Jurkat, Clone E6-1 (cell line): ENCODE measurements at regions not wholly inside any gene's neighbourhood (a gene's known extent, or its start where the extent isn't known, plus 50 kb on each side); places are given as distances from the start of the nearest gene placed in this dataset.

Experiments used
- DNase-seq: peaks from one replicate; pipeline ENCODE4 v3.0.0-alpha.2; 2011; ENCODE audit warnings: low read depth, low spot score
- H3K4me3 ChIP-seq: 2 replicates; pipeline ENCODE4 v1.5.1; 2011; ENCODE audit warnings: mild to moderate bottlenecking, low read length, control low read depth, moderate library complexity

DNA sequence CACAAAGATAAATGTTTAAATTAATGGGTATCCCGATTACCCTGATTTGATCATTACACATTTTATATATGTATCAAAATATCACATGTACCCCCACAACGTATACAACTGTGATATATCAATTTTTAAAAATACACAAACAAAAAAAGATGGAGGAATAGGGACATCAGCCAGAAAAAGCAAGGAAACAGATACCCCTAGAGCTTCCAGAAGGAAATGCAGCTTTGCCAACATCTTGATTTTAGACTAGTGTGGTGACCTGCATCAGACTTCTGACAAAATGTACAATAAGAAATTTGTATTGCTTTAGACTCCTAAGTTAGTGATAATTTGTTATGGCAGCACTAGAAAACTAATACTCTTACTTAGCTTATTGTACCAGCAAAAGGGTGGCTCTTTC lies 483.8 kb downstream of the TUSC7 start:
- H3K4me3 ChIP-seq, result no peak overlapping the region
- no peak for DNase-seq

GRCh38 chr3:117195034-117195433 lies 485.5 kb downstream of the TUSC7 start:
- no peak overlapping the region for H3K4me3 ChIP-seq
- no peak for DNase-seq

- no peak for DNase-seq
- no peak overlapping the region for H3K4me3 ChIP-seq
These were observed 491.4 kb downstream of the TUSC7 start for GRCh38 chr3:117200962-117201361.

DNA sequence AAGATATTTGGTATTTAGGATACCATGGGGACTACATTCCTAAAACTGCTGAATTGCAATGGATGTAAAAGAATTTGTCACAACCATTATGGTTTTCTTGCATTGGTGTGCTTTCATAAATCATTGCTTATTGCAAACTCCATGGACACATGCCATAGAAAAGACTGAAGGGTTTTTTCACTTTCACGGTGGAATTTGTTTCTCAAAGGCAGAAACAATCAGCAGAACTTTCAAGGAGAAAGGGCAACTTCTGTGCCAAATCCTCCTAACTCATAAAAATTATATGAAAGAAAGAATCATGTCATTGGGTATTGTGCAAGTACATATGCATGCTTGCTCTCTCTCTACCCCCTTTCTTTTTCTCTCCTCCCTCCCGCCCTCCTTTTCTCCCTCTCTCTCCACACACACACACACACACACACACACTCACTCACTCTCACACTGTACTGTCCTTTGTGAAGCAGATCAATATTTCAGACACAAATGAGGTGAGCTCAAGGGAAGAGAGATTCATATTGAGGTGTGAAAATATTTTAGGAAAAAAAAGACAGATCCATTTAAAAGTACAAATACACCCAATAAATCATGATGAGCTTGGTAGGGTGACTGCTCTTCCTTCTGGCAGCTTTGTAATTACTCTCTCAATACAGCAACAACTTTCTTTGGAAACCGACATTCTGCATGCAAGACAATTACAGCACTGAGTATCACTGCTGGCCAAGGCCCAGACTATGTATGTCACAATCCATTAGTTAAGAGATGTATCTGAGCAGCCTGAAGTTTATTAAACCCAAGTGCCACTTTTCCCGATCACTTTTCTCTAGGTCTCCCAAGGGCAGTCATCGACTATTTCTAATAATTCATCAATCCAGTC lies 492.6 kb downstream of the TUSC7 start:
- H3K4me3 ChIP-seq, result no peak overlapping the region
- no peak for DNase-seq

DNA sequence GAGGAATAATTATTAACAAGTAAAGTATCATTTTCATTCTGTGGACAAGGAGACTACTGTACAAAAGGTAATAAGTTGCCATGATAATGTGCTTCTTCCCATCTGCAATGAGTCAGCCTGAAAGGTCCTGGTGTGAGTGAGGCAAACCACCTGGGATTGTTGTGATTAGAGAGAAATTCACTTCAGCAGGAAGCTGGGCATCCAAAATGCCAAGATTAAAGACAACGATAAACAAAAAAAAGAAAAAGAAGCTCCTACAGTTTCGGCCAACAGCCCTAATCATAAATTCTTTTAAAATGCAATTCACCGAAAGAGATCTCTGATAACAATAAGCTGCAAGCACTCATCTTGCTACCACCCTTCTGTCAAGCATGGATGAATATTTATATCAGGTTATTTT lies 507.8 kb downstream of the TUSC7 start:
- no peak for DNase-seq
- H3K4me3 ChIP-seq, result no peak overlapping the region

- H3K4me3 ChIP-seq, result no peak overlapping the region
These were observed 508.3 kb downstream of the TUSC7 start for GRCh38 chr3:117217760-117218316.

GRCh38 chr3:117218641-117219048 lies 509.1 kb downstream of the TUSC7 start:
- no peak overlapping the region for H3K4me3 ChIP-seq
- no peak for DNase-seq

More at GRCh38 chr3:117217760-117218316, 508.3 kb downstream of the TUSC7 start:
- no peak for DNase-seq

- no peak for DNase-seq
- no peak overlapping the region for H3K4me3 ChIP-seq
These were observed 509.7 kb downstream of the TUSC7 start for GRCh38 chr3:117219296-117219695.

GRCh38 chr3:117226932-117227331 lies 517.4 kb downstream of the TUSC7 start:
- H3K4me3 ChIP-seq, result no peak overlapping the region
- no peak for DNase-seq

DNA sequence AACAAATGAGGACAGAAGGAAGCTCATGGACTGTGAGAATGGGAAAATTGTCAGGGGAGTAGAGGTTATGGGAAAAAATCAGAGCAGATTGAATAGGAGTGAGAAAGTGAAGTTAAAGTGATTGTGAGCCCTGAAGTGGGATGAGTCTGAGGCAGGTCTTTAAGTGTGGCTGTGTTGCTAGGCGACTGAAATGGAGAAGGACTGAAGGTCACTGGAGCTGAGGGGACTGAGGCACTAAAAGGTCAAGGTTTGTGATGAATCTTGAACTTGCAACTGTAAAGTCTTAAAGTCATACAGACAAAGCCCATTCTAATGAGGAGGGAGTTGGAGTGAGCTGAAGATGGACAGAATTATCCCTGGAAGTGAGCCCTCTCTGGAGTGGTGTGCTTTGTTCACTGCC lies 518.9 kb downstream of the TUSC7 start:
- no peak overlapping the region for H3K4me3 ChIP-seq
- DNase-seq, result no peak

DNA sequence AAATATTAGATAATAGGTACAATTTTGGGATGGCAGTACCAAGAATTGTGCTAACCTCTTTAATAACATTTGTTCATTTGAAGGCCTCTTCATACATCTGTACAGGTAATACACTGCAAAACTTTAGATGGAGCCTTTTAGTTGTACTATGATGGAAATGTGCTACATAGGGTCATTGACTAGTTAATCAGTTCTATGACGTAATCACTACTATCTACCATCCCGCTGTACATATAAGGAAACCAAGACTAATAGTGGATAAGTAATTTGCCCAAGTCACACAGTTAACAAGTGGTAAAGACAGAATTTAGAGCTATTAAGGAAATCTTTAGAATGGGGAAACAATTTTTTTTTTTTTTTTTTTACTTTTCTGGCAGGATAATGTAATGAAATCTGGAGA lies 521.3 kb downstream of the TUSC7 start:
- H3K4me3 ChIP-seq, result no peak overlapping the region
- no peak for DNase-seq

DNA sequence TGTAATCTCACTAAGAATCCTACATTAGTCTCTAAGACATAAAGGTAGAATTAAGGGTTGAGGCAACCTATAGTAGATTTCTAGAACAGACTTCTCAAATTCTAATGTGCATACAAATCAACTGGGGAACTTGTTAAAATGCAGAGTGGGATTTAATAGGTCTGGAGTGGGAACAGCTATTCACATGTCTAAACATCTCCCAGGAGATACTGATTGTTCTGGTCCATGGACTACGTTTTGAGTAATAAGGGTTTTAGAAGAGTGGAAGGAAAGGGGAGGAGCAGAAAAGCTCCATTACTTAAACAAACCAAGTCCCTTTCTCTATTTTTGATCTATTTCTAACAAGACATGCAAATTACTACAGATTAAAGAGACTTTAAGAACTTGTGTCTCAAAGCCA lies 524.8 kb downstream of the TUSC7 start:
- no peak for DNase-seq
- no peak overlapping the region for H3K4me3 ChIP-seq

DNA sequence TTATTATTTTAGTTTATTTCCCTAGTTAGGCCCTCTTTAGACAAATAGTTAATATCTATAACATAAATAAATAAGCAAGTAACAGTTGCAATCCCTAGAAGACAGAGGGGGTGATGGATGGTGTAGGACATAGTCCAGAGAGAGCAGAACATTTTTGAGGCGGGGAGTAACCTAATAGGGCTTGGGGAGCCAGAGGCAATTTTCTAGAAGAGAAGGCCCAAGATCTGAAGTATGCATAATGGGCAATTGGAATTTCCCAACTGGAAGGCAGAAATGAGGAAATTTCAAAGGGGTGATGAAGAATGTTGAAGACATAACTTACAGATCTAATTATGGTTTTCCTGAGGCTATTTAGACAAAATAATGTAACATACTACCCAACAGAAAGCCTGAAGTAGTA lies 525.7 kb downstream of the TUSC7 start:
- no peak for DNase-seq
- H3K4me3 ChIP-seq, result no peak overlapping the region

GRCh38 chr3:117238806-117239205 lies 529.2 kb downstream of the TUSC7 start:
- no peak overlapping the region for H3K4me3 ChIP-seq
- no peak for DNase-seq

GRCh38 chr3:117243657-117244056 lies 534.1 kb downstream of the TUSC7 start:
- H3K4me3 ChIP-seq, result no peak overlapping the region
- no peak for DNase-seq

GRCh38 chr3:117246771-117247555 lies 537.4 kb downstream of the TUSC7 start:
- H3K4me3 ChIP-seq, result no peak overlapping the region
- DNase-seq, result no peak

- no peak for DNase-seq
- H3K4me3 ChIP-seq, result no peak overlapping the region
These were observed 538.6 kb downstream of the TUSC7 start for GRCh38 chr3:117248153-117248552.

DNA sequence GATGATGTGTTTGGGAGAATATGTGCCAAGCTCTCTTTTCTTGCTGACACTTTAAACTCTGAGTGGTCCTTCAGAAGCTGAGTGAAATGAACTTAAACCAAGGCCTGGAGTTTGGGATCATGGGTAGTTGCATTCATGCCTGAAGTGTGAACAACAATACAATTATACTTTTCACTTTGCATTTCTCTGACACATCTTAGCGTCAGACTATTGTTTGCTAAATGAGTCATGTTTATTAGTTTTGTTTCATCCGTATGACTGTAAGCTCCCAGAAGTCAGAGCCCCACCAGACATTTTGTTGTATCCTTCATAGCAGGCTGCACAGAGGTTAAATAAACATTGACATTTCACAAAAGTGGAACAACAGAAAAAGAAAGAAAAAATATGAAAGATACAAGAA lies 542.6 kb downstream of the TUSC7 start:
- DNase-seq, result no peak

GRCh38 chr3:117252651-117253050 lies 543.1 kb downstream of the TUSC7 start:
- no peak for DNase-seq
- H3K4me3 ChIP-seq, result no peak overlapping the region

More for the DNA sequence above, 542.6 kb downstream of the TUSC7 start:
- H3K4me3 ChIP-seq, result no peak overlapping the region

- no peak for DNase-seq
- H3K4me3 ChIP-seq, result no peak overlapping the region
These were observed 544.1 kb downstream of the TUSC7 start for GRCh38 chr3:117253636-117254035.
